Lower lobe of right lung (tissue), 2 donors: ENCODE measurements at regions not wholly inside any gene's neighbourhood (a gene's known extent, or its start where the extent isn't known, plus 50 kb on each side); places are given as distances from the start of the nearest gene placed in this dataset.

Experiments used
- ATAC-seq, 2 donors: fragments of 200-7000 bp; cut with Tn5 transposase; one replicate each; pipeline ENCODE4 v1.9.1; 2020 to 2022; ENCODE audit warnings: mild to moderate bottlenecking in 2 of 2, moderate library complexity in 2 of 2
- DNase-seq: peaks from one replicate; pipeline ENCODE4 v3.0.0-alpha.2; 2020
- H3K27ac ChIP-seq: fragments of 200-600 bp; one replicate; pipeline ENCODE4 v1.8.0; 2022
- H3K27me3 ChIP-seq: fragments of 200-600 bp; one replicate; pipeline ENCODE4 v1.8.0; 2022; ENCODE audit warnings: low read depth
- H3K36me3 ChIP-seq: fragments of 200-600 bp; one replicate; pipeline ENCODE4 v1.8.0; 2022; ENCODE audit warnings: mild to moderate bottlenecking
- H3K4me1 ChIP-seq: fragments of 200-600 bp; one replicate; pipeline ENCODE4 v1.8.0; 2022
- H3K4me3 ChIP-seq: fragments of 200-600 bp; one replicate; pipeline ENCODE4 v1.8.0; 2022; ENCODE audit warnings: mild to moderate bottlenecking
- H3K9me3 ChIP-seq: fragments of 200-600 bp; one replicate; pipeline ENCODE4 v1.8.0; 2022
- CTCF ChIP-seq: fragments of 200-600 bp; IDR thresholded peaks from one replicate; pipeline ENCODE4 v1.8.0; 2022; ENCODE audit warnings: antibody characterized with exemption, mild to moderate bottlenecking
- intact Hi-C: fragments of 100-400 bp; cut with DNase I; formaldehyde crosslinking; loops from one replicate; pipeline ENCODE4 v1.11.0; 2022
- donor health status: DM: no; HTN: yes; CAD: no; lungs with severe emphysema.

GRCh38 chr11:33616552-33616951, 84.1 kb downstream of the C11orf91 start:
- ATAC-seq: no peak
- Histone ChIP-seq H3K4me1 (no peaks in the 10 kb centered on the region), H3K27me3 (no peaks in the 10 kb centered on the region), H3K9me3 (no peaks in the 10 kb centered on the region), H3K27ac (no peak overlapping the region), H3K36me3 (no peaks in the 10 kb centered on the region), H3K4me3 (no peak overlapping the region)
- DNase-seq: no peak
- intact Hi-C loops: no loop called here
- no peak for TF ChIP-seq CTCF

GRCh38 chr11:33615751-33616150, 84.9 kb downstream of the C11orf91 start:
- no peaks in the 10 kb centered on the region for H3K27me3 ChIP-seq
- intact Hi-C loops: no loop called here
- DNase-seq (no peak), ATAC-seq (no peak)
- no peaks in the 10 kb centered on the region for H3K4me1 ChIP-seq
- H3K36me3 ChIP-seq: no peaks in the 10 kb centered on the region
- no peak overlapping the region for H3K27ac ChIP-seq
- H3K9me3 ChIP-seq: no peaks in the 10 kb centered on the region
- H3K4me3 ChIP-seq: no peak overlapping the region
- no peak for TF ChIP-seq CTCF

- Histone ChIP-seq H3K27ac (no peak overlapping the region), H3K4me3 (no peak overlapping the region), H3K4me1 (no peaks in the 10 kb centered on the region), H3K36me3 (no peaks in the 10 kb centered on the region), H3K27me3 (no peaks in the 10 kb centered on the region), H3K9me3 (no peaks in the 10 kb centered on the region)
- no peak for TF ChIP-seq CTCF
- ATAC-seq: no peak
- DNase-seq: no peak
- intact Hi-C loops: no loop called here
These were observed 87.2 kb downstream of the C11orf91 start for GRCh38 chr11:33613404-33613803.

- Histone ChIP-seq H3K4me3 (no peak overlapping the region), H3K9me3 (no peaks in the 10 kb centered on the region), H3K4me1 (no peaks in the 10 kb centered on the region), H3K27ac (no peak overlapping the region), H3K36me3 (no peaks in the 10 kb centered on the region), H3K27me3 (no peaks in the 10 kb centered on the region)
- ATAC-seq (no peak), DNase-seq (no peak)
- TF ChIP-seq CTCF: no peak
- intact Hi-C loops: no loop called here
These were observed 89.7 kb downstream of the C11orf91 start for GRCh38 chr11:33610903-33611302.

GRCh38 chr11:33608386-33608785, 92.2 kb downstream of the C11orf91 start:
- no peak overlapping the region for H3K27ac ChIP-seq
- H3K4me3 ChIP-seq: no peak overlapping the region
- TF ChIP-seq CTCF: no peak
- intact Hi-C loops: no loop called here
- H3K4me1 ChIP-seq: no peaks in the 10 kb centered on the region
- no peaks in the 10 kb centered on the region for H3K9me3 ChIP-seq
- H3K36me3 ChIP-seq: no peaks in the 10 kb centered on the region
- DNase-seq: no peak
- H3K27me3 ChIP-seq: no peaks in the 10 kb centered on the region
- ATAC-seq: no peak

- no peak for DNase-seq
- Histone ChIP-seq H3K27ac (no peak overlapping the region), H3K9me3 (no peaks in the 10 kb centered on the region), H3K27me3 (no peaks in the 10 kb centered on the region), H3K4me1 (no peaks in the 10 kb centered on the region), H3K36me3 (no peaks in the 10 kb centered on the region), H3K4me3 (no peak overlapping the region)
- TF ChIP-seq CTCF: no peak
- ATAC-seq: no peak
- intact Hi-C loops: no loop called here
These were observed 93.9 kb downstream of the C11orf91 start for GRCh38 chr11:33606762-33607161.
